ENCODE measurements at regions not wholly inside any gene's neighbourhood (a gene's known extent, or its start where the extent isn't known, plus 50 kb on each side); places are given as distances from the start of the nearest gene placed in this dataset.

GRCh38 chr4:136810626-136811025 lies 721.7 kb downstream of the PCDH18 start:
- Histone ChIP-seq H3K36me3 (ENCODE audit: control insufficient read depth in 2 of 2, insufficient read depth in 2 of 2, low read length in 2 of 2) (no peaks in the 10 kb centered on the region), H3K27ac (ENCODE audit: low read depth in 2 of 2, low read length in 2 of 2) (no peak overlapping the region), H3K27me3 (ENCODE audit: control insufficient read depth in 2 of 2, insufficient read depth in 2 of 2, low read length in 2 of 2) (no peaks in the 10 kb centered on the region), H3K9me3 (ENCODE audit: control insufficient read depth in 2 of 2, low read length in 2 of 2) (no peaks in the 10 kb centered on the region), H3K9ac (ENCODE audit: low read depth in 1 of 2, low read length in 2 of 2) (no peak overlapping the region), H3K4me3 (ENCODE audit: low read length in 2 of 2) (no peak overlapping the region), H3K4me1 (ENCODE audit: control insufficient read depth in 2 of 2, insufficient read depth in 2 of 2, low read length in 2 of 2) (no peaks in the 10 kb centered on the region)

GRCh38 chr4:136806844-136807243 lies 725.5 kb downstream of the PCDH18 start:
- Histone ChIP-seq H3K9ac (ENCODE audit: low read depth in 1 of 2, low read length in 2 of 2) (no peak overlapping the region), H3K36me3 (ENCODE audit: control insufficient read depth in 2 of 2, insufficient read depth in 2 of 2, low read length in 2 of 2) (no peaks in the 10 kb centered on the region), H3K27ac (ENCODE audit: low read depth in 2 of 2, low read length in 2 of 2) (no peak overlapping the region), H3K27me3 (ENCODE audit: control insufficient read depth in 2 of 2, insufficient read depth in 2 of 2, low read length in 2 of 2) (no peaks in the 10 kb centered on the region), H3K9me3 (ENCODE audit: control insufficient read depth in 2 of 2, low read length in 2 of 2) (no peaks in the 10 kb centered on the region), H3K4me1 (ENCODE audit: control insufficient read depth in 2 of 2, insufficient read depth in 2 of 2, low read length in 2 of 2) (no peaks in the 10 kb centered on the region), H3K4me3 (ENCODE audit: low read length in 2 of 2) (no peak overlapping the region)

- Histone ChIP-seq H3K27me3 (ENCODE audit: control insufficient read depth in 2 of 2, insufficient read depth in 2 of 2, low read length in 2 of 2) (no peaks in the 10 kb centered on the region), H3K4me3 (ENCODE audit: low read length in 2 of 2) (no peak overlapping the region), H3K9ac (ENCODE audit: low read depth in 1 of 2, low read length in 2 of 2) (no peak overlapping the region), H3K9me3 (ENCODE audit: control insufficient read depth in 2 of 2, low read length in 2 of 2) (no peaks in the 10 kb centered on the region), H3K36me3 (ENCODE audit: control insufficient read depth in 2 of 2, insufficient read depth in 2 of 2, low read length in 2 of 2) (no peaks in the 10 kb centered on the region), H3K27ac (ENCODE audit: low read depth in 2 of 2, low read length in 2 of 2) (no peak overlapping the region), H3K4me1 (ENCODE audit: control insufficient read depth in 2 of 2, insufficient read depth in 2 of 2, low read length in 2 of 2) (no peaks in the 10 kb centered on the region)
Observed at GRCh38 chr4:136805617-136806016, 726.7 kb downstream of the PCDH18 start.

GRCh38 chr4:136803433-136803832 lies 728.9 kb downstream of the PCDH18 start:
- Histone ChIP-seq H3K27me3 (ENCODE audit: control insufficient read depth in 2 of 2, insufficient read depth in 2 of 2, low read length in 2 of 2) (no peaks in the 10 kb centered on the region), H3K4me1 (ENCODE audit: control insufficient read depth in 2 of 2, insufficient read depth in 2 of 2, low read length in 2 of 2) (no peaks in the 10 kb centered on the region), H3K4me3 (ENCODE audit: low read length in 2 of 2) (no peak overlapping the region), H3K27ac (ENCODE audit: low read depth in 2 of 2, low read length in 2 of 2) (no peak overlapping the region), H3K9me3 (ENCODE audit: control insufficient read depth in 2 of 2, low read length in 2 of 2) (no peaks in the 10 kb centered on the region), H3K36me3 (ENCODE audit: control insufficient read depth in 2 of 2, insufficient read depth in 2 of 2, low read length in 2 of 2) (no peaks in the 10 kb centered on the region), H3K9ac (ENCODE audit: low read depth in 1 of 2, low read length in 2 of 2) (no peak overlapping the region)

- Histone ChIP-seq H3K27me3 (ENCODE audit: control insufficient read depth in 2 of 2, insufficient read depth in 2 of 2, low read length in 2 of 2) (no peaks in the 10 kb centered on the region), H3K27ac (ENCODE audit: low read depth in 2 of 2, low read length in 2 of 2) (no peak overlapping the region), H3K36me3 (ENCODE audit: control insufficient read depth in 2 of 2, insufficient read depth in 2 of 2, low read length in 2 of 2) (no peaks in the 10 kb centered on the region), H3K4me1 (ENCODE audit: control insufficient read depth in 2 of 2, insufficient read depth in 2 of 2, low read length in 2 of 2) (no peaks in the 10 kb centered on the region), H3K4me3 (ENCODE audit: low read length in 2 of 2) (no peak overlapping the region), H3K9me3 (ENCODE audit: control insufficient read depth in 2 of 2, low read length in 2 of 2) (no peaks in the 10 kb centered on the region), H3K9ac (ENCODE audit: low read depth in 1 of 2, low read length in 2 of 2) (no peak overlapping the region)
Observed at GRCh38 chr4:136800248-136800647, 732.0 kb downstream of the PCDH18 start.

GRCh38 chr4:136796953-136797352 lies 735.3 kb downstream of the PCDH18 start:
- Histone ChIP-seq H3K36me3 (ENCODE audit: control insufficient read depth in 2 of 2, insufficient read depth in 2 of 2, low read length in 2 of 2) (no peaks in the 10 kb centered on the region), H3K27me3 (ENCODE audit: control insufficient read depth in 2 of 2, insufficient read depth in 2 of 2, low read length in 2 of 2) (no peaks in the 10 kb centered on the region), H3K4me1 (ENCODE audit: control insufficient read depth in 2 of 2, insufficient read depth in 2 of 2, low read length in 2 of 2) (no peaks in the 10 kb centered on the region), H3K9me3 (ENCODE audit: control insufficient read depth in 2 of 2, low read length in 2 of 2) (no peaks in the 10 kb centered on the region), H3K27ac (ENCODE audit: low read depth in 2 of 2, low read length in 2 of 2) (no peak overlapping the region), H3K9ac (ENCODE audit: low read depth in 1 of 2, low read length in 2 of 2) (no peak overlapping the region), H3K4me3 (ENCODE audit: low read length in 2 of 2) (no peak overlapping the region)

GRCh38 chr4:136793848-136794247 lies 738.4 kb downstream of the PCDH18 start:
- Histone ChIP-seq H3K4me1 (ENCODE audit: control insufficient read depth in 2 of 2, insufficient read depth in 2 of 2, low read length in 2 of 2) (no peaks in the 10 kb centered on the region), H3K9me3 (ENCODE audit: control insufficient read depth in 2 of 2, low read length in 2 of 2) (no peaks in the 10 kb centered on the region), H3K36me3 (ENCODE audit: control insufficient read depth in 2 of 2, insufficient read depth in 2 of 2, low read length in 2 of 2) (no peaks in the 10 kb centered on the region), H3K9ac (ENCODE audit: low read depth in 1 of 2, low read length in 2 of 2) (no peak overlapping the region), H3K4me3 (ENCODE audit: low read length in 2 of 2) (no peak overlapping the region), H3K27ac (ENCODE audit: low read depth in 2 of 2, low read length in 2 of 2) (no peak overlapping the region), H3K27me3 (ENCODE audit: control insufficient read depth in 2 of 2, insufficient read depth in 2 of 2, low read length in 2 of 2) (no peaks in the 10 kb centered on the region)

GRCh38 chr4:136784326-136784725 lies 748.0 kb downstream of the PCDH18 start:
- Histone ChIP-seq H3K9me3 (ENCODE audit: control insufficient read depth in 2 of 2, low read length in 2 of 2) (no peaks in the 10 kb centered on the region), H3K27ac (ENCODE audit: low read depth in 2 of 2, low read length in 2 of 2) (no peak overlapping the region), H3K9ac (ENCODE audit: low read depth in 1 of 2, low read length in 2 of 2) (no peak overlapping the region), H3K36me3 (ENCODE audit: control insufficient read depth in 2 of 2, insufficient read depth in 2 of 2, low read length in 2 of 2) (no peaks in the 10 kb centered on the region), H3K27me3 (ENCODE audit: control insufficient read depth in 2 of 2, insufficient read depth in 2 of 2, low read length in 2 of 2) (no peaks in the 10 kb centered on the region), H3K4me3 (ENCODE audit: low read length in 2 of 2) (no peak overlapping the region), H3K4me1 (ENCODE audit: control insufficient read depth in 2 of 2, insufficient read depth in 2 of 2, low read length in 2 of 2) (no peaks in the 10 kb centered on the region)

- no peak overlapping the region for H3K9ac ChIP-seq (ENCODE audit: low read depth in 1 of 2, low read length in 2 of 2)
- H3K36me3 ChIP-seq (ENCODE audit: control insufficient read depth in 2 of 2, insufficient read depth in 2 of 2, low read length in 2 of 2), result no peaks in the 10 kb centered on the region
- no peaks in the 10 kb centered on the region for H3K9me3 ChIP-seq (ENCODE audit: control insufficient read depth in 2 of 2, low read length in 2 of 2)
- H3K4me1 ChIP-seq (ENCODE audit: control insufficient read depth in 2 of 2, insufficient read depth in 2 of 2, low read length in 2 of 2), result no peaks in the 10 kb centered on the region
- H3K27ac ChIP-seq (ENCODE audit: low read depth in 2 of 2, low read length in 2 of 2), result no peak overlapping the region
- H3K27me3 ChIP-seq (ENCODE audit: control insufficient read depth in 2 of 2, insufficient read depth in 2 of 2, low read length in 2 of 2), result no peaks in the 10 kb centered on the region
- no peak overlapping the region for H3K4me3 ChIP-seq (ENCODE audit: low read length in 2 of 2)
Observed at GRCh38 chr4:136769717-136770116, 762.6 kb downstream of the PCDH18 start.

GRCh38 chr4:136768925-136769275 lies 763.4 kb downstream of the PCDH18 start:
- no peak overlapping the region for H3K9ac ChIP-seq (ENCODE audit: low read depth in 1 of 2, low read length in 2 of 2)
- H3K36me3 ChIP-seq (ENCODE audit: control insufficient read depth in 2 of 2, insufficient read depth in 2 of 2, low read length in 2 of 2), result no peaks in the 10 kb centered on the region
- no peaks in the 10 kb centered on the region for H3K9me3 ChIP-seq (ENCODE audit: control insufficient read depth in 2 of 2, low read length in 2 of 2)
- no peak overlapping the region for H3K27ac ChIP-seq (ENCODE audit: low read depth in 2 of 2, low read length in 2 of 2)
- H3K4me3 ChIP-seq (ENCODE audit: low read length in 2 of 2), result no peak overlapping the region
- H3K4me1 ChIP-seq (ENCODE audit: control insufficient read depth in 2 of 2, insufficient read depth in 2 of 2, low read length in 2 of 2), result no peaks in the 10 kb centered on the region
- H3K27me3 ChIP-seq (ENCODE audit: control insufficient read depth in 2 of 2, insufficient read depth in 2 of 2, low read length in 2 of 2), result no peaks in the 10 kb centered on the region

- Histone ChIP-seq H3K9ac (ENCODE audit: low read depth in 1 of 2, low read length in 2 of 2) (no peak overlapping the region), H3K4me1 (ENCODE audit: control insufficient read depth in 2 of 2, insufficient read depth in 2 of 2, low read length in 2 of 2) (no peaks in the 10 kb centered on the region), H3K4me3 (ENCODE audit: low read length in 2 of 2) (no peak overlapping the region), H3K36me3 (ENCODE audit: control insufficient read depth in 2 of 2, insufficient read depth in 2 of 2, low read length in 2 of 2) (no peaks in the 10 kb centered on the region), H3K27ac (ENCODE audit: low read depth in 2 of 2, low read length in 2 of 2) (no peak overlapping the region), H3K27me3 (ENCODE audit: control insufficient read depth in 2 of 2, insufficient read depth in 2 of 2, low read length in 2 of 2) (no peaks in the 10 kb centered on the region), H3K9me3 (ENCODE audit: control insufficient read depth in 2 of 2, low read length in 2 of 2) (no peaks in the 10 kb centered on the region)
Observed at GRCh38 chr4:136768213-136768924, 763.9 kb downstream of the PCDH18 start.

All from mucosa of rectum (tissue), 2 donors.